GM21360 (cell line): ENCODE measurements at regions not wholly inside any gene's neighbourhood (a gene's known extent, or its start where the extent isn't known, plus 50 kb on each side); places are given as distances from the start of the nearest gene placed in this dataset.

ENCODE experiments used
- ATAC-seq: cut with Tn5 transposase; IDR thresholded peaks from one replicate; pipeline ENCODE4 v1.9.1; 2021; ENCODE audit warnings: mild to moderate bottlenecking, moderate library complexity; ENCODE audit not compliant: unreplicated experiment

DNA sequence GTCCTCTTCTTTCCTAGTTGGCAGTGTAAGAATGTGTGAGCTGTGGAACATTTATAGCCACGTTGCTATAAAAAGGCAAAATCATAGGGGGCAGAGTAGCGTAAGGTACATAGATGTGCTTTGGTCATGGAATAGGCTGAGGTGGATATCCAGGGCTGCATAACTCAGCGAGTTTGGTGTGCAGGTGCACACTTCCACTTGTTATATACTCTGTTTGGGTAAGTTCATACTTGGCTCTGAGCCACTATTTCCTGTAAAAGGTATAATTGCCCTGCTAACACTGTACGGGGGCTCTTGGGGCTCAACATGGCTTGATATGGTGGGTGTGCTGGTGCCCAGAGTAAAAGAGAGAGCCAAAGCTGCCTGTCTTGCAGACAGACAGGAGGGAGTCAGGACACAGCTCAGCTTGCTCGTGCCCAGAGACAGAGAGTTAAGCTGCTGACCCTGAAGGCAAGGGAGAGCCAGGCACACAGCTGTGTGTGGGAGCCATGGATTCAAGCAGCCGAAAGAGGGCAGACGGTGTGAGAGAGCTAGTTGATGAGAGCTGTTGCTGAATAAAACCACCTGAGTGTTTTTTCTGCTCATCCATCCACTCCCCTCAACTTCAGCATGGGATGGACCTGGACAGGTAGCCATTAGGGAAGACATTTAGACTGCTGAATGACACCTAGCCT is 126.7 kb downstream of the DKK1 start:
- no peak for ATAC-seq

DNA sequence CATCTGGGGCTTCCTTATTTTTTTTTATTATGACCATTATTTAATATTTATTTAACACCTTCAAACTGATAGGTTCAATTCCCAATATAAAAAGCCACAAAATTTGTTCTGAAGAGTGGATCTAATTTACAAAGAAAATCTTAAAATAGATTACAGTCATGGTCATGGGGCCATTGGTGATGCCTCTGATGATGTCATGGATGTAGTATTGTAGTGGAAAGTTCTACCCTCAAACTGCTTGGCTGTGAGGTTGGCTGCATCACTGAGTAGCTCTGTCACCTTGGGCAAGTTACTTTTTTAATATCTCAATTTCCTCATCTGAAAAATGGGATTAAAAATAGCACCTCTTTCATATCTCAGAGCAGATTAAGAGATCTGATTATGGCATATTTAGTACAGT is 128.5 kb downstream of the DKK1 start:
- no peak for ATAC-seq

DNA sequence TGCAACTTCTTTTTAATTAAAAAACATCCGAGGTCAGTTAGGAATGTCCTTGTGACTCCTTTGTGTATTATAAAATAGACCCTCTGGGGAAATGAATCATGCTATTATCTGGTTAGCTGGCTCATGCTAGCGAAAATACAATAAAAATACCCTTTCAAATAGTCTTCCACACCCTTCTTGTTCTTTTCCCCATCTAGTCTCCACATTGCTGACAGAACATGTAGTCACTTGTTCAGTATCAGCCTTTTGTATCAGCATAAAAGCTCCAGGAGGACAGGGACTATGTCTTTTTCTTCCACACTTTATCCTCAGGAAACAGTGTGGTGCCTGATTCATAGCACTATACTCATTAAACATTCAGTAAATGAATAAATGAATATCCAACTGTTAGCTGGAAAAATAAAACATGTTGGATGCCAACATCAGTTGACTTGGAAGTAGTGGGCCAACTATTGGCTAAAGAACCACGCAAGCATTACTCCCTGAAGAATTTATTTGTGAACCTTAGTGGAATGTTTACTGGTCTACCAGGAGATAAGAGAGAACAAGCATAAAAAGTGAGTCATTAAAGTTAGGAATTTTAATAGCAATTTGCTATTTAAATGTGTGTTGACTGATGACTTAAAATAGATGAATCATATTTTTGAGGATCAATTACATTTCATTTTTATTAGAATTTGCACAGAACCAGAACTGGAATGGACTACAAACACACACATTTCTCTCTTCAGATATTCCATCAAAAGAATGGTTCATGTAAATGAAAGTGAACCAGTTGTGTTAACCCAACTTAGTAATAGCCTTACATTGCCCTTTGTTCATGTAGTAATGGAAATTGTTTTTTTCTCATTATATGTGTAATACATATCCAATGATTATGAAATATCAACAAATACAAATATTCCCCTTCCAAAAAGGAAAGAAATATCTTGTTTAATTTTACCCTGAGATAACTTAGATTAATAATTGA is 129.6 kb downstream of the DKK1 start:
- ATAC-seq: no peak

DNA sequence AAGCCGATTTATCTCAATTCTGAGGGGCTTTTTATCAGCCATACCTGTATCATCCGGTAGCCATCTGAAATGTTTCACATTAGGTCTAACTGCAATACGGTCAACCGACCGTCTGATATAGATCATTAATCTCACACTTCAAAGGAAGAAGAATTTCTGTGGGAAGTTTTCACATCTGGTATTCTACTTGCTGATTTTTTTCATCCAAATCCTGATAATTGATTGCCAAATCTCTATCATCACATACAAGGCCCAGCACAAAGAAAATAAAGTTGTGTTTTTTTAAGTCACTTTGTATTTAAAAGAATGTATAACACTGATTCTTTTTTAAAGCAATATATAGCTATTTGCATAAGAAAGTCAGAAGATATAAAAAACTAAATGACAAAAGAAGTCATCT is 132.3 kb downstream of the DKK1 start:
- ATAC-seq: no peak

DNA sequence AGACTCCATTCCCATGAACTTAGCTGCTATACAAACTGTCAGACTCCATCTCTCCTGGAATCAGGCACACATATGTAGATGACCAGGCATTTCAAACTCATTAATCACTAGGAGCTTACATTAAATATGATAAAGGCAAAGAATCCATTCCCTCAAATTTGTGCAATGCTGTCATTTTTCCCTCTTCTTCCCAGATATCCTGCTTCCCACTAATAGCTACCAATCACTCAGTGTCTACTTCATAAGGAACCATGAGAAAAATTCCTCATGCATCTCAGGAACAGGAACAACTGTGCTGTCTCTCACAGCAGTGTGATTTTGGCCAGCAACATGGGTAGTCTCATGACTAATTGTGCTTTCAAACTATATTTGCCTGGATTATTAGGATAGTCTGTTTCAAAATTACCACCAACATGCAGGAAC is 133.9 kb downstream of the DKK1 start:
- no peak for ATAC-seq

DNA sequence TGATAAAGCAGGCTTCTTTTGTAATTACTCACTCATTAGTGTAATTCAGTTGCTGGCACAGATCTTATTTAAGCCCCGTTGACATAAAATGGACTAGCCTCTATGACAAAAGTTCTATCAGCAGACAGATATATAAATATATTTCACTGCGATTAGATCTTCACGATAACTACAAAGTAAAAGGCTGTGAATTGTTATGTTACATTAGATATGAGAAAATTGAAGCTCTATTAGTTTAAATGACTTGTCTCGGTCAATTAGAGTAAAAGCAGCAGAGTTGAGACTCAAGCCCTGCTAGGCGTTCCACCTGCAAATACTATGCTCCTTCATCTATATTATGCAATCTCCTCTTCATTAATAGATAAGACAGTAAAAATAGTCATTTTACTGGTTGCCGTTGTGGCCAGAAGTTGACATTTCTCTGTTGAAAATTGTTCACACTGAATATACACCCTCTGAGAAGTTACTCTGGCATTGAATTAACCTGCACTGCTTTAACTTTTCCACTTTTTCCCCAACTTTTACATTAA is 136.7 kb downstream of the DKK1 start:
- no peak for ATAC-seq

DNA sequence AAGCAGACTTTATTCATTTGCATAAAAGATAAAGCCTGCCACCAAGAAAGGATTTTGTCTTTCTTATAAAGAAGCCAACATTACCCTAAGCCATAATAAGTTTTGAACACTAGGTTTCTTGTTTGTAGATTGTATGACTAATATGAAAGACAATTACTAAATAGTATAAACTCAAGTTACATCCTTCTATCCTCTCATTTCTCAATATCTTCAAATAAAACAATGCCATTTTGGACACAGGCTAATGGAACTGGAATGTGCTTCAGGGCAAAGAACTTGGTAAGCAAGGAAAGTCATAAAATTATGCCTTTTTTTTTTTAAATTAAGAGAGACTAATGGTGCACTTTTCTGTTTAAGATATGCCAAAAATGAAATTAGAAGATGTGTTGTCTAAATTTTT is 137.7 kb downstream of the DKK1 start:
- no peak for ATAC-seq

DNA sequence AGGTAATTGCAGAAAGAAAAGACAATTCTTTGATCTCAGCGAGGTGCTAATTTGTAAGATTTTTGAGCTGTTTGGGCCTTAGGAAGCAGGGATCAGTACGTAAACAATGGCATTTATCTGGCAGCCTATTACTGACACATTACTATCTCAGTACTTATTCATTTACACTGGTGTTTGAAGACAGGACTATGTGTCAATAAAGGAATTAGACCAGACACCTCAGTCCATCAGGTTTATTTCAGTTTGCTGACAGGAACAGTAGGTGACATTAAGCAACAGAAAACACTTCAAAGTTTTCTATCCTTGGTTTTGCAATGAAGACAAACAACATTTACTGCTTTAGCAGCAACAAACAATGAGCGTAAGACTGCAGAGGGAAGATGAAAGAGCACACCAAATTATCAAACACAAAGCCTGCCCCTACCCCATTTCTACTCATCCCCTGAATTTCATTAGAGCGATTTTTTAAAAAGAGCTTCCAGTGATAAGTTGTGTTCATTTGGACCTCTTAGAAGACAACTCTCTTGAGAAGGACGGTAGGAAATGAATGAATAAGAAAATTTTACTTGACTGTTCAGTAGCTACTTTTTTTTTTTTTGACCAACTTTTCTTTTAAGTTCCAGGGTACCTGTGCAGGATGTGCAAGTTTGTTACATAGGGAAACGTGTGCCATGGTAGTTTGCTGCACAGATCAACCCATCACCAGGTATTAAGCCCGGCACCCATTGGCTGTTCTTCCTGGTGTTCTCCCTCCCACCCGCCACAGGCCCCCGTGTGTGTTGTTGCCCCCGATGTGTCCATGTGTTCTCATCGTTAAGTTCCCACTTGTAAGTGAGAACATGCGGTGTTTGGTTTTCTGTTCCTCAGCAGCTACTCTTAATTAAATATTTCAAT is 138.8 kb downstream of the DKK1 start:
- ATAC-seq: no peak

DNA sequence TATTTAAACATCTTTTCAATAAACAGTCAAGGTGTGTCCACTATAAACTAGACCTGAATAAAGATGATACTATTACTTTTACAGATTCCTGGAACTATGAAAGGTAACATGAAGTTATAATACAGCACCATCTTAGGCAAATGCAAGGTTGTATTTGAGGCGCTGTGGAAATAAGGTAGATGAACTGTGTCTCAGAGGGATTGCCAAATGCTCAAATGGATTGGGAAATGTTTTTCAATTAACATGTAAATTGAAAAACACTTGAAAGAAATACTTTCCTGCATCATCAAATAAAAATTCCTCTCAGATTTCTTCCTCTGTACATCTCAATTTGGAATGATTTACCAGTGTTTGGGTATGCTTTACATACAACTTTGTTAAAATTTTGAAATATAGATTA is 139.4 kb downstream of the DKK1 start:
- ATAC-seq: no peak

DNA sequence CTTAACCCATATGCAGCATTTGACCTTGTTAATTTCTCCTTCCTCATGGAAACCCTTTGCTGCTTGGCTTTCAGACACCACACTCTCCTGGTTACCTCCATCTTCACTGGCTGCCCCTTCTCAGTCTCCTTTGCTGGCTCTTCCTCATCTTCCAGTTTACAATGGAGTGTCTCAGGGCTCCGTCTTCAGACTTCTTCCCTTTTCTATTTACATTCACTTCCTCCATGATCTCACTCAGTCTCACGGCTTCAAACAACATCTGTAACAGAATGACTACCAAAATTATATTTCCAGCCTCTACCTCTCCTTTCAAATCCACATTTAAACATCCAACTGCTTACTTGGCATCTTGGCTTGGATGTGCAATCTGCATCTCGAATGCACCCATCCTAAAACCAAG is 140.4 kb downstream of the DKK1 start:
- no peak for ATAC-seq

DNA sequence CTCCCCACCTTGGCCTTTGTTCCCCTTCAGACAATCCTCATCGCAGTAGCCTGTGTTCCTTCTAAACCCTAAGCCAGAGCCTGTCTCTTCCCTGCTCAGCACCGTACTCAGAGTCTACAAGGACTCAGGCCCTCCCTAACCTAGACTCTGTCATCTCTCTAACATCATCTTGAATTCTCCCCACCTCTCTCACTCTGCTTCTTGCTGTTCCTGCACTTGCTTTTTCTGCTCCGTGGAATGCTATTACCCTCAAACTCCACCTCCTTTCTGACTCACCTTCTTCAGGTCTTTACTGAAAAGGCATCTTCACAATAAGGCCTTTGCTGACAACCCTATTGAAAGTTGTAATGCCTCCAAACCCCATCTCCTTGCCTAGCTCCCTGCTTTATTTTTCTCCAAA is 141.0 kb downstream of the DKK1 start:
- no peak for ATAC-seq

DNA sequence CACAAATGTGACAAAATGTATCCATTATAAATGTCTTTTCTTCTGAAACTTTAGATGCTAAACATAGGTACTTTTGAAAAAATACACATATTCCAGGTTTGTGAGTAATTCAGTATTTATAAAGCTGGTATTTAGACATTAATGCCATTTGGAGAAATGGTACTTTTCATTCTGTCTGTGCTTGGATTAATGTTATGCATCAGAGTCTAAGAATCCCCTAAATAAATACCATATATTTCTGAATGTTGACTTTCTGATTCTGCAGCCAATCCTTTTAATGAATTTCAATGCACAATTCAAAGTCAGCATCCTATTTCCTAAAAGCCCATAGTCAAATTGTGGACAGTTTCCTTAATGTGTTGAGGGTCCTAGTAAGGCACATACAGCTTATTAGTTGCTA is 145.0 kb downstream of the DKK1 start:
- no peak for ATAC-seq

DNA sequence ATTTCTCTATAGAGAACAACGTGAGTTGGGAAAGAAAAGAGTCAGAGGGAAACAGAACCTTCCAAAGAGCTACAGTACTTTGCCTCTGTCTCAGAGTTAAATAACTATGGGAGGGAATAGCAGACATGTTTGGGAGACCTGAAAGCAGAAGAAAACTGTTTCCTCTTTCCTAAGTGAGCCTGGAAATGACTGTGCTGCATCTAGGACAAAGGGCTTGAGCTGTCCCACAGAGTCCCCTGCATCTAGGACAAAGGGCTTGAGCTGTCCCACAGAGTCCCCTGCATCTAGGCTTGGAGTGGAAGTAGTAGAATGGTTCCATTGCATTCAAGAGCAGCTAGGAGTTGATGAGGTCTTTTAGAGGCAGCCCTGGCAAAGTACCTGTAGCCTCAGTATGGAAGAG is 149.7 kb downstream of the DKK1 start:
- ATAC-seq: no peak

DNA sequence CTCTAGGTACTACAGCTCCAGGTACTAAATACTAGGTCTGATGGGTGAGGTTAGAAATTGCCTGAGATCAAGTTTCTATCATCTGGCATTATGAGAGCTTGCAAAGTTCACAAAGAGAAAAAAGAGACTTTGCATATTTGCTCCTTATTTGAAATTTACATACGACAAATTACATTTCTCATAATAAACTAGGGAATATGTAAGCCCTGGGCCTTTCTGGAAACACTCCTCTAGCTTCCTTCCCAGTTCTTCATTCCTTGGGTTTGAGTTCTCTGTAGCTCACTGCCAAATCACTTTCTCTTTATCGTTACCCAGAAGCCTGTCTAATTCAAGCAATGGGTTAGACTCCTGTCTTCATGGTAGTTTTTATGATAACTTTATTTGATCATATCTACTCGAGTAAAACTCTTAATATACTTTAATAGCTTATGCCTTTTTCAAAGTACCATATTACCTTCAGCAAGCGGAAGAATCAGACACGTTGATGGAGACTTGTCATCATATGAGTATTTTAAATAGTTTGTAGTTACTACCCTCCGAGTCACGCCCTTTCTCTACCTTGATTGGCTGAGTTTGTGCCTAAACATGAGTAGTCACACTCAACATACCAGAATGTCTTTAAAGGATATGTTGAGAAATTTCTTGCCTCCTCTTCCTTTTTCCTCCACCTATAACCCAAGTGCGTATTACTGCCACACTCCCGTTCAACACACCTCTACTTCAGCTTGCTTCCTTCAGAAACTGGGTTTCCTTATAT is 150.5 kb downstream of the DKK1 start:
- no peak for ATAC-seq

DNA sequence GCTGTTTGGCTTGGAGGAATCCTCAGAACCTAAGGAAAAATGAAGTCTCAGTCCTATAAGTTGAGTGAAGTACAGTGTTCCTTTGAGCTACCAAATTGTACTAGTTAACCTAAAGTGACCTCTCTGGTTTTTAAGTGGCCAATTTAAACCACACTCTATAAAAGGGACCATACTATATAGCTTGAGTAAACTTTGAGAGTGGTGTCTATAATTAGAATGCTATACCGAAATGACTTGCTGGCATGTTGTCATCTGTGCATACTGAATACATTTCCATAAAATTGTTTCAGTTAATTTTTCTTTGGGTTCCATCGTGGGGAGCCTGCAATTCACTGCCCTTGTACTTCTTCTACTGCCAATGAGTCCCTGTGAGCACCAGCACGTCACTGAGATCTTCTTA is 151.1 kb downstream of the DKK1 start:
- ATAC-seq: no peak

DNA sequence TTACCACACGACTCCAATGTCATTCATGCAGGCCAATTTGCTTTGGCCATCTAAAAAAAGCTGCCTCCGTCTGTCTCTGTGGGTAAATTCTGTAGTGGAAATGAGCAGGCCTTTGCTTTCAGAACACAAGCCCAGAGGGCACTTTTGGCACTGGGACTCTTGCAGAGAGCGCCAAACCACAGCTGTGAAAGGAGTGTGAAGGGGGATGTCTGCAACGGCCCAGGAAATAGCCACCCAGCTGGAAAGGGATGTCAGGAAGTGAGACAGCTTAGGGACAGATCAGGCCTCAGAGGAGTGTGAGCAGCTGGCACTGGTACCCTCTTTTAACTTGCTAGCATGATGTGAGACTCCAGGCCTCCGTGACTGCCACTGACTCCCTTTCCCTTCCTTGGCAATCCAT is 152.4 kb downstream of the DKK1 start:
- ATAC-seq: no peak

DNA sequence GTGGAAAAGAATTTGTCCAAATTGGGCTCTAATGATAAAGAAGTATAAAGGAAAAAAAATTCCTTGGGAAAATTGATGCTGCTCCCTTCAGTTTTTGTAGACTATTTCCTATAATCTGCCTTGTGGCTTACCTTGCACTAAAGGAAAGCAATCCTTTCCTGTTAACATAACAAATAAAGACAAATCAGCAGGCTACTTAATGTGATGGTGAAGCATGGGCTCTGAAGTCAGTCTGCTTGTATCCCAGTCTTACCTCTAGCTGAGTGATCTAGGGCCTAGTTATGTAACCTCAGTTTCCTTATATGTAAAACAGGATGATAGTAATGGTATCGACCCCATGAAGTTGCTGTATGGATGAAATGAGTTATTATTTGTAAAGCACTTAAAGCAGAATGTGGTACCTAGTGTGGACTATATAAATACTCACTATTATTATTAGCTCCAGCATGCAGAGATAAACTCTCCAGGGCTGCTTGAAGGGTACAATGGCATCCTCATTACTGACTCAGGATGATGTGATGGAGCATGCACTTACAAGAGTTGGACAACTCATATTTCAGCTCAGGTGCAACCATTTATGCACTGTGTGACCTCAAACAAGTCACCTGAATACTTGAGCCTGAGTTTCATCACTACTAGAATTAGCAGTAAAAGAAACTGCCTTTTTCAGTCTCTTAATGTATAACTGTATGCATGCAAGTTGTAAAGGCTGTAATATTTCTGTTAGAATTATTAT is 156.1 kb downstream of the DKK1 start:
- ATAC-seq: no peak

DNA sequence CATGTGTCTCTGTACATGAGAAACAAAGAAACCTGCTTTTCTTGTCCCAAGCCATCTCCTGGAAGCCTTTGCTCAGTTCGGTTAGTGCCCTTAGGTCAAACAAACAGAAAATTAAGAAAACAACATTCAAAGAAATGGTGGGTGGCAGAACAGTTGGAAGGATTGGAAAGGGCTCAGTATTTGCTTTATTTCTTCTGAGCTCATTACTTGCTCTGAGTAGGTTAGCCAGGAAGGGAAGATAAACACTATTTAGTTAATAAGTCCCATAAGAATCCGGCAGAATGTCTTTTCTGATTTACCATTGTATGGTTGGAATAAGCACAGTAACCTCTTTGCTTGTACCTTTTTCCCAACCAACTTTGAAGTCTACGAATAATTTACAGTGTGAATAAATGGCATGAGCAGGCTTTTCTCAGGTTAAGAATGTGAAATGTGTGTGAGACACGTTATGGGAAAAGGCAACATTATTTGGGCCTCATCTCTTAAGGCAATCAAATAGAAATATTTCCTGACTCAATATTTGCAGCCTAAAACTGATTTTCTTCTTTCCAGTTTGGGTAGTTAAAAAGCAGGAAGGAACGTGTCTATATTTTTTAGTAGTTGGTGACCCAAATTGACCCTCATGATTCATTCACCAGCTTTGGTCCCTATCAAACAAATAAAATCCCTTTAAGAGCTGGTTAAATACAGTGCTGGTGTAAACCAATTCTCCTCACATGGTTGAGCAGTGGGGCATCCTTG is 158.5 kb downstream of the DKK1 start:
- no peak for ATAC-seq

DNA sequence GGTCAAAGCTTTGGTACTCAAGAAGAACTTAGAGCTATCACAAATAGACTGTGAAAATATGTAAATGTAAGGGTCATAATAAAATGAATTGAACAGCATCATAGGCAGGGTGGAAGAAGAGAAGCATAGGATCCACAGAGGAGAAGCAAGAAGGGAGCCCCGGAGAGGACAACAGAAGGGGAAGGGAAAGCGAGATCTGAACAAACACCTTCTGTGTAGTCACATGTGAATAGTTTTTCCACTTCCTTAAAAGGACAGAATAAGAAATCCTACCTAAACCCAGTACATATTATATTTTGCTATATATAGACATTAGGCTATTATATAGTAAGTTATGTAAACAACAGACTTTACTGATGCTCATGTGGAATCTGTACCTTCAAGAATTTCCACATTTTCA is 160.2 kb downstream of the DKK1 start:
- ATAC-seq: no peak
